NOMO-1 treated with DMSO at 0.1 percent for 48 hours (cell line): ENCODE measurements at regions not wholly inside any gene's neighbourhood (a gene's known extent, or its start where the extent isn't known, plus 50 kb on each side); places are given as distances from the start of the nearest gene placed in this dataset.

Source experiments
- DNase-seq: peaks from one replicate; lab custom pipeline; 2025; ENCODE audit not compliant: unreplicated experiment; lab: John Stamatoyannopoulos, UW

GRCh38 chr2:122100346-122100745, 344.9 kb downstream of the TSN start:
- DNase-seq = no peak

GRCh38 chr2:122100756-122101155, 345.3 kb downstream of the TSN start:
- no peak for DNase-seq

- DNase-seq = no peak
Observed at GRCh38 chr2:122101319-122101718, 345.9 kb downstream of the TSN start.

GRCh38 chr2:122105171-122105876, 349.9 kb downstream of the TSN start:
- DNase-seq = no peak

- no peak for DNase-seq
Observed at GRCh38 chr2:122105877-122106206, 350.4 kb downstream of the TSN start.

GRCh38 chr2:122108186-122108585, 352.7 kb downstream of the TSN start:
- DNase-seq = no peak

GRCh38 chr2:122112216-122113005, 357.0 kb downstream of the TSN start:
- DNase-seq = no peak

- no peak for DNase-seq
Observed at GRCh38 chr2:122114421-122114820, 359.0 kb downstream of the TSN start.

- no peak for DNase-seq
Observed at GRCh38 chr2:122117371-122117770, 361.9 kb downstream of the TSN start.

GRCh38 chr2:122129399-122129798, 373.9 kb downstream of the TSN start:
- DNase-seq = no peak

- no peak for DNase-seq
Observed at GRCh38 chr2:122132147-122132691, 376.8 kb downstream of the TSN start.

GRCh38 chr2:122135021-122135937, 379.8 kb downstream of the TSN start:
- DNase-seq = no peak

GRCh38 chr2:122136056-122136455, 380.6 kb downstream of the TSN start:
- no peak for DNase-seq

GRCh38 chr2:122138561-122138960, 383.1 kb downstream of the TSN start:
- no peak for DNase-seq

- DNase-seq = no peak
Observed at GRCh38 chr2:122139739-122140420, 384.4 kb downstream of the TSN start.

GRCh38 chr2:122144884-122145283, 389.4 kb downstream of the TSN start:
- no peak for DNase-seq

GRCh38 chr2:122145856-122146255, 390.4 kb downstream of the TSN start:
- no peak for DNase-seq

GRCh38 chr2:122148128-122148767, 392.8 kb downstream of the TSN start:
- DNase-seq = no peak

GRCh38 chr2:122150524-122151280, 395.3 kb downstream of the TSN start:
- DNase-seq = no peak

- no peak for DNase-seq
Observed at GRCh38 chr2:122152571-122152970, 397.1 kb downstream of the TSN start.
